ENCODE measurements at regions not wholly inside any gene's neighbourhood (a gene's known extent, or its start where the extent isn't known, plus 50 kb on each side); places are given as distances from the start of the nearest gene placed in this dataset.
"Not testable (repeated sequence)": the region's sequence is repeated elsewhere in the genome, so short reads cannot be mapped to it uniquely, and the experiment has no call there.

DNA sequence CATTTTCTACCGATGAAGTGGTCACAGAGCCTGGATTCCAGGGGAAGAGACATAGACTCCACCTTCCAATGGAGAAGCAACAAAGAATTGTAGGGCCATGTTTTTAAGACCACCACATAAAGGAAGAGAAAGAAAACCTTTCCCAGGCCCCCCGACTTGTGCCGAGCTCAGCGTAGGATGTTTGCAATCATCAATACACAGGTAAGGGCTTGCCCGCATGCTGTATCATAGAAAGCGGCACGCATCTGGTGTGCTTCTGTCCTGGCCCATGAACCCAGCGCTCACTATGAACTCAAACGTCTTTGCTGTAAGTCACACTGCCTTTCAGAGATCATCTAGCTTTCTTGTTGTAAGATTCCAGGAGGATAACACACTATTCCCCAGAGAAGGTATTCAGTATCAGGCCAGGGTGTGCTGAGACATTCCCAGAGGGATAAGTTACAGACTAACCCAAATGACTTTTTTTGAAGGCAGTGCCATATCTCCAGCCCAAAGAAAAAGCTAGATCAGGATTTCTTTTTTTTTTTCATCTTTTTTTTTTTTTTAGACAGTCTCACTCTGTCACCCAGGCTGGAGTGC, 79.5 kb upstream of the RPL38 start:
- intact Hi-C loops (cut with DNase I): no loop called here

DNA sequence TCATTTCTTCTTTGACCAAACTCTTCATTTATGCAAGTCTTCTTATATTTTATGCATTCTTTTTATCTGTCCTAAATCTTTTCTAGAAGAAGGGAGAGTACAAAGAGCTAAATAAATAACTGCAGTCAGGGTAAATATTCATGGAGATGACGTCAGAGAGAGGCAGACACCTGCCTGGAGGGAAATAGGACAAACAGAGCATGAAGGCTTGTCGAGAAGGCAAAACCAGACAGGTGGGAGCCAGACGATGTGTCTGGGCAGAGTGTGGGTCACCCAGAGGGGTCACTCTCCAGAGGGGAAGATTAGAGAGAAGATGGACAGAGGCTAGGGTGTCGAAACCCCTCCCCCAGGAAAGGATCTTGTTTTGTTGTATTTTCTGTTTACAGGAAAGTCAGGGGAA, 78.3 kb upstream of the RPL38 start:
- no peak for DNase-seq
- intact Hi-C loops (cut with DNase I): no loop called here

More for the DNA sequence above, 79.5 kb upstream of the RPL38 start:
- no peak for DNase-seq

DNA sequence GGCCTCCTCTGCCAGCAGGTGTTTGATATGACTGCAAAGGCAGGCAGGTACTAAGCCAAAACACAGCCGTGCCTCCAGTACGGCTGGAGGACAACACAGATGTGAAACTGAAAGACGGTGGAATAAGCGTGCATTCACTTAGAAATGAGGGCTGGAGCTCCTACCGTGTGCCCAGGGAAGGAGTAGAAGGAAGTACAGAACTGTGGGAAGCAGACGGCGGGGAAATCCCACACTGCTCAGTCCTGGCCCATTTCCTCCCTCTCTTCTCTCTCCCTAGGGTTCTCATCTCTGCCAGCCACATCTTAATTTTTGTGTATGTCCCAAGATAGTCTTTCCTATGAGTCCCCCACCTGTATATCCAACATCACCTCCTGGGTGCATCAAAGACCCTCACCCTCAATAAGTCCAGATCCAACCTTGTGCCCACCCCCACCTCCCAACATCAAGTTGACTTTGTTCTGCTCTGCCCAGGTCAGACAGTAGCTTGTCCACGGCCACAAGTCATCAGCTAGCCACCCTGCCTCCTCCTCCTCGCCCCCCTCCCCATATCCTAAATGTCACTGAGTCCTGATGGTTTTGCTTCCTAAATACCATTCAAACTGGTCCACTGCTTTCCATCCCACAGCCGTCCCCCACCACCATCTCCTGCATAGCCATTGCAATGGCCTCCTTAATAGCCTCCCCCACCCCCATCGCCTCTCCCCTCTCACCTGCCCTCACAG, 77.1 kb upstream of the RPL38 start:
- no peak for DNase-seq
- intact Hi-C loops (cut with DNase I): no loop called here

DNA sequence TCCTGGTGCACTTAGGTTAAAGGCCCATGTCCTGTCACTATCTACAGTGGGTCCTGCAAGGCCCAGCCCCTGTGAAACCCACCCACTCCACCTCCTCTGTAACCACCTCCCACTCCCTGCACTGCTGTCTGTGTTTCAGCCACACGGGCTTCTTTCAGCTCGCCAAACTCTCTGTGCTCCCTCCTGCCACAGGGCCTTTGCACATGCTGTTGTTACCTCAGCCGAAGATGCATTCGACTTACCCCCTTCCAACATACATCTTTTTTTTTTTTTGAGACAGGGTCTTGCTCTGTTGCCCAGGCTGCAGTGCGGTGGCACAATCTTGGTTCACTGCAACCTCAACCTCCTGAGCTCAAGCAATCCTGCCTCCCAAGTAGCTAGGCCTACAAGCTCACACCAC, 76.5 kb upstream of the RPL38 start:
- intact Hi-C loops (cut with DNase I): no loop called here
- DNase-seq: no peak

DNA sequence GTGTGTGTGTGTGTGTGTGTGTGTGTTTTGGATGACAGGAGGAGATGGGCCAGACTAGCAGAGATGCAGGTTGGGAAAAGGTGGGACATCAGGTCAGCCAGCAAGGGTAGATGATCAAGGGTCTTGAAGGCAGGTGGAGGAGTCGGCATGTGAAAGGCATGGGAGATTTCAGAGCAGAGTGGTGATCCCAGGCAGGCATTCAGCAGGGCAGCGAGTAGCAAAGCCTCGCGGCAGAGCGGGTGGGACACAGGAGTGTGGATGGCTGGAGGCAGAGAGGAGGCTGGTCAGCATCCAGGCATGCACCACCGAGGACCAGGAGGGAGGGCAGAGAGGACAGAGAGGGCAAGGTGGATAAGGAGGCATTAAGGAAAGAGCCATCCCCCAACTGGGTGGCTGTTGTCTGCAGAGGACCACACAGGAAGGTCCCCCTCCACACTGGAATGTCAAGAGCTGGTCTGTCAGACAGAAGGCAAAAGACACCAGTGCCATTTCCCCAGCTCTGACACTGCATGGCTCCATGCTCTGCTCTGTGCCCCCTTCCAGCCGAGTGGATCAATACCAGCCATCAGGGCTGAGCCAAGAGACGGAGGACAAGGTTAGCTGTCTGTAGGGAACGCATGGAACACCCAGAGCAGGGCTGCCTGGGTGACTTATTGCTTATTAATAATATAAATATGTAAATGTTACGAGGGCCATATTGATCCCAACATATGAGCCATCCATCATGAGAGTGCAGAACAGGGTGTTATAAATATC, 74.8 kb upstream of the RPL38 start:
- intact Hi-C loops (cut with DNase I): no loop called here
- no peak for DNase-seq

DNA sequence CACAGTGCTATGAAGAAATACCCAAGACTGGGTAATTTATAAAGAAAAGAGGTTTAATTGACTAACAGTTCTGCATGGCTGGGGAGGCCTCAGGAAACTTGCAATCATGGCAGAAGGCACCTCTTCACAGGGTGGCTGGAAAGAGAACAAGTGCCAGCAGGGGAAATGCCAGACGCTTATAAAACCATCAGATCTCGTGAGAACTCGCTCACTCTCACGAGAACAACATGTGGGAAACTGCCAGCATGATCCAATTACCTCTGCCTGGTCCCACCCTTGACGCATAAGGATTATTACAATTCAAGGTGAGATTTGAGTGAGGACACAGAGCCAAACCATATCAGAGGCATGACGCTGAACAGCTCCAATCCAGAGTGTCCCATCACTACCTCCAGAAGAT, 73.7 kb upstream of the RPL38 start:
- intact Hi-C loops (cut with DNase I): not testable (repeated sequence)
- peak in 1 of 42 donors; percentile 1 for DNase-seq

DNA sequence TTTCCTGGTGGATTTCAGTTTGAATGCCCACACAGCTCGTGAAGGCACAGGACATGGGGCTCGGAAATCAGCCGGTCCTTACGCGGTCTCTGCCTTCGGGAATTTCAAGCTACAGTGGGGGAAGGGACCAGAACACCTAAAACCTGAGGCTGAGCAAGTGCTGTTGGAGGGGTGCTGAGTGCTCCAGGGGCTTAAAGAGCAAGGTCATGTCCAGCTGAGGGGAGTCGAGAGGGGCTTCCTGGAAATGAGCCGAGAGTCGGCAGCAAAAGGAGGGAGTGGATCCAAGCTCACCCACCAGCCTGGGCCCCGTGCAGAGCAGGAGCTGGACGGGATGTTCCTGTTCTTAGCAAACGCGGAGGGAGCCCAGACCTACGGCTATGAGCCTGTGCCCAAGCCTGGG, 73.2 kb upstream of the RPL38 start:
- intact Hi-C loops (cut with DNase I): no loop called here
- DNase-seq: peak in 1 of 42 donors; percentile 15

DNA sequence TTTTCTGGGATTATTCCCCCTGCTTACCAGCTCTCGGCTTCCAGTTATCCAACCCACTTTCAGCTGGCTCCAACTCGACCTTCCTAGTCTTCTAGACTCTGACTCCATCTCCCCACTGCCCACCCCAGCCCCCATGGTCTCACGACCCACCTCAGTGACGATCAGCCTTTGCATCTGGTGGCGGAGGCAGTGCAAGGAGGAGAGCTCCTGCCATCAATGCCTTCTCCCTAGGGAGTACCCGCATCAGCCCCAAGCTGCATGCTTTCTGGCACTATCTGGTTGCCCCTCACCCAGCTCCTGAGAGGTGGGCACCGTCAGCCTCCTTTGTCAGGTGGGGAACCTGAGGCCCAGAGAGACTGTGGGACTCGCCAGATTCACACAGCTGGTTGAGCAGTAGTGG, 72.6 kb upstream of the RPL38 start:
- intact Hi-C loops (cut with DNase I): no loop called here
- peak in 1 of 42 donors; percentile 24 for DNase-seq

DNA sequence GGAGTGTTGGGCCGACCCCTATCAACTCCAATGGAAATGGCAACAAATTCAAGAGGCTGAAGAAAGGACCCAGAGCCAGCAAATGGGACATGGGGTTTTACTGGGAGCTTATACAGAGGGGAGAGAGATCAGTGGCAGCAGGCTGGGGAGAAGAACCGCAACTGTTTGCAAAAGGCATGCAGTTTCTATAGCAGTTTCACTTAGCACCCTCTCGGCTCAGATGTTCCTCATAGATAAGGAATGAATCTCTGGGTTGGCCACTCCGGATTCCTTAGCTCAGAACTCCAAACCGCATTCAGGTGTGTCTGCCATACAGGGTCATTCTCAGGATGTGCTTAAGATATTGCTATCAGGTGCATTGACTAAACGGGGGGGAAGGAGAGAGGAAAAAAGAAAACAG, 71.1 kb upstream of the RPL38 start:
- intact Hi-C loops (cut with DNase I): no loop called here

DNA sequence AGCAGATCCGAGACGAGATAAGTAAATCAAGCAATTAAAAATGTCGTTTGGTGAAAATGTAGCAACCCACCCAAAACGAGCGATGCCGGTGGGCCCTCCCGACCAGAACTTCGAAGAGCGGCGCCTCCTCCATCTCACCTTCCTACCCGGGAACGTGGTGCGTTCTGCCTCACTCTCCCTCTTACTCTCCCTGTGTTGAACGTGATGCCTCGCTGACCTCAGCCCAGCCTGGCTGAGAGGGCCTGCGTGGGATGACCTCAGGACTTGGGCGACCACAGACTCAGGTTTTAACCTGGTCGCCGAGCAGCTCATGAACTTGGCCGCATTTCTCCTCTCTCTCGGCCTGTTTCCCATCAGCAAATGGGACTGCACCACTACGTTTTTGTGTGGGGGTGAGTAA, 69.7 kb upstream of the RPL38 start:
- intact Hi-C loops (cut with DNase I): no loop called here
- no peak for DNase-seq

More for the DNA sequence above, 71.1 kb upstream of the RPL38 start:
- no peak for DNase-seq

DNA sequence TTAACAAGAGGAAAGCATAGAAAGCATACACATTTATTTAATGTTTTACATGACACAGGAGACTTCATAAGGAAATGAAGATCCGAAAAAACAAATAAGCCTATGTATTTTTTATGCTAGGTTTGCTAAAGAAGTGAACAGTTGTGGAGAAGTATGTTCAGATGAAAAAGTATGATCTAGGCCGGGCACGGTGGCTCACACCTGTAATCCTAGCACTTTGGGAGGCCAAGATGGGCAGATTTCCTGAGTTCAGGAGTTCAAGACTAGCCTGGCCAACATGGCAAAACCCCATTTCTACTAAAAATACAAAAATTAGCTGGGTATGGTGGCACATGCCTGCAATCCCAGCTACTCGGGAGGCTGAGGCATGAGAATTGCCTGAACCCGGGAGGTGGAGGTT, 69.2 kb upstream of the RPL38 start:
- DNase-seq; intact Hi-C loops (cut with DNase I): not testable (repeated sequence)

DNA sequence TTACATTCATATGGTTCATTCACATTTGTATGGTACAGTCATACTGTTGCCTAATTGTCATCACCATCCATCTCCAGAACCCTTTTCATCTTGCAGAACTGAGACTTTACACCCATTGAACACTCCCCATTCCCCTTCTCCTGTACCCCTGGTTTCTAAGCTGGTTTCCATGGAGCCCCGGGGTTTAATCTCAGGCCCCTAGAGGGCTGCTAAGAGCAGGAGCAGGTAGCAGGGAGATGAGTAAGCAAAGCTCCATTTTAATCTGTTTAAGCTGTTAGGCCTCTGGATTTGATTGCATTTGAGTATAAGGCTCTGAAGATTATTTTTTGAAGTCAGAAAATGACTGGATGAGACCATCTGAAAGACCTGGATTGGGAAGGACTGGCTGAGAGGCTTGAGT, 68.5 kb upstream of the RPL38 start:
- DNase-seq: no peak
- intact Hi-C loops (cut with DNase I): no loop called here

DNA sequence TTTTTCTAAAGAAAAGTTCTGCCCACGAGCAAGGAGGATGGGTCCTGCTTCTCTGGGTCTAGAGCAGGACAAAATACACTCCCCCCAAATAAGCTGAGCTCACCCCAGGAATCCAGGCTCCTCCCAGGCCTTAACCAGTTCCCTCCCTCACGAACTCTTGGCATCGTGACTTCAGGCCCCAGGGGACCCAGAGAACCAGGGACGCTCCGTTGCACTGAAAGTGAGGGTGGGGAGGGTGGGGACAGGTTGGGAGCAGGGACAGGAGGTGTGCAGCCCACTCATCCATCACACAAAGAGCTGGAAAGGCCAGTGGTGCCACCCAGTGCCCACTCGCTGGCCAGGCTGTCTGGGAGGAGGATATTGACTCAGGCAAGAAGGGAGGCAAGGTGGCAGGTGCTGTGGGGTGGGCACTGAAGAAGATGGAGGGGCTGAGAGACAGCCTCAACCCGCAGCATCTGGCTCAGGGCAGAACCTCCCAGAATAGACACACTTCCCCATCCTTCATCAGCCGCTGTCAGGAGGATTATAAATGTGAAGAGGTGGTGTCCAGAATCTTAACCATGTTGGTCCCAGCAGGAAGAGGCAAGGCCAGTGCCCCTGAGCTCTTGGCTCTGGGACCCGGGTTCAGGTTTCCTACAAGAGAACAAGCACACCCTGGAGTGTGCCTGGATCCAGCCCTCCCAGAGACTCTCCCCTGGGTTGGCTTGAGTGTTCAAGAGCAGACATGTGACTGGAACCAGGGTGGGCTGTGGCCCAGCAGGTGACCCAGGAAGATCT, 67.9 kb upstream of the RPL38 start:
- intact Hi-C loops (cut with DNase I): no loop called here
- DNase-seq: no peak

DNA sequence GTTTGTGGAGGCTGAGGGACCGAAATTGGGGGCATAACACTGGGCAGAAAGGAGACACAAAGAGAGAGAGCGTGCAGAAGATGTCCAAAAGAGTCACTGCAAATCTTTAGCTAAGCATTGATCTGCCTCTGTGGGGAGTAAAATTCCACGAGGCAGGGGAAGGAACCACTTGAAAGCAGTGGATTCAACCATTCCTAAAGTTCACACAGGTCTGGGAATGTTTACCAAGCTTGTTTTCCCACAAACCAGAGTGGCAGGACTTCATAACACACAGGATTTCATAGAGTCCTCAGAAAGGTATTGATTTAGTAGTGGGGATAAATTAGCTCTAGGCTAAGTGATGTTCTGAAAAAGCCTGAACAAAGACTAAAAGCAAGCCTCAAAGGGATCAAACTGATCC, 66.1 kb upstream of the RPL38 start:
- no peak for DNase-seq

DNA sequence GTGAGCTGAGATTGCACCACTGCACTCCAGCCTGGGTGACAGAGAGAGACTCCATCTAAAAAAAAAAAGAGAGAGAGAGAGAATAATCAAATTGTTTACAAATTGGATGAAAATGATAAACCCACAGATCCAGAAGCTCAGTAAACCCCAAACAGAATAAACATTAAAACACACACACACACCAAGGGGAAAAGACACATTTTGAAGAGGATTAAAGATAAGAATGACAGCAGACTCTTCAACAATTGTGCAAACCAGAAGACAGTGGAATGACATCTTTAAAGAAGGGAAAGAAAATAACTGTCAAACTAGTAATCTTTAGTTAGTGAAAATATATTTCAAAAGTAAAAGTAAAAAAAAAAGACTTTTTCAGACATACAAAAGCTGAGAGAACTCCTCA, 64.4 kb upstream of the RPL38 start:
- no peak for DNase-seq
- intact Hi-C loops (cut with DNase I): no loop called here

More for the DNA sequence above, 66.1 kb upstream of the RPL38 start:
- intact Hi-C loops (cut with DNase I): no loop called here

DNA sequence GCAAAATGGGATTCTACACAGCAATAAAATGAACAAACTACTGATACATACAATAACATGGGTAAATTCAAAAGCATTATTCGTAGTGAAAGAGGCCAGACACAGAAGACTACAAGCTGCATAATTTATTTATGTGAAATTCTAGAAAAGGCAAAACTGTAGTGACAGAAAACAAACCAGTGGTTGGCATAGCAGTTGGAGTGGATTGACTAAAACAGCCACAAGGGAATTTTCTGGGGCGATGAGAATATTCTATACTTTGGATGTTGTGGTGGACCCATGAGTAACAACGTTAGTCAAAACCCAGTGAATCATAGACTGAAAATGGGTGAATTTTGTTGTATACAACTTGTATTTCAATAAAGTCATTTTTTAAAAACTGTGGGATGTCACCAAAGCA, 63.2 kb upstream of the RPL38 start:
- intact Hi-C loops (cut with DNase I): no loop called here
- DNase-seq: no peak

DNA sequence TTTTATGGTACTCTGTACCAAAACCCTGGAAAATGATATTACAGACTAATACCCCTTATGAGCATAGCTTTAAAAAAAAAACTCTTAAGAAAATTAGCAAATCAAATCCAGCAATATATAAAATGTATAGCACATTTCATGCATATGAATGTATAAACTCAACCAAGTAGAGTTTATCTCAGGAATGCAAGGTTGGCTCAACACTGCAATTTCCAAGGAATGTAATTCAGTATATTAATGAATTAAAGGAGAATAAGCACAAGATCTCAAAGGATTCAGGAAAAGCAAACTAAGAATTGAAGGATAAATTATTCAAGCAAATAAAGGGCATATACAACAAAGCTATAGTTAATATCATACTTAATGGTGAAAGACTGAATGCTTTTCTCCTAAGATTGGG, 61.9 kb upstream of the RPL38 start:
- no peak for DNase-seq
- intact Hi-C loops (cut with DNase I): no loop called here

DNA sequence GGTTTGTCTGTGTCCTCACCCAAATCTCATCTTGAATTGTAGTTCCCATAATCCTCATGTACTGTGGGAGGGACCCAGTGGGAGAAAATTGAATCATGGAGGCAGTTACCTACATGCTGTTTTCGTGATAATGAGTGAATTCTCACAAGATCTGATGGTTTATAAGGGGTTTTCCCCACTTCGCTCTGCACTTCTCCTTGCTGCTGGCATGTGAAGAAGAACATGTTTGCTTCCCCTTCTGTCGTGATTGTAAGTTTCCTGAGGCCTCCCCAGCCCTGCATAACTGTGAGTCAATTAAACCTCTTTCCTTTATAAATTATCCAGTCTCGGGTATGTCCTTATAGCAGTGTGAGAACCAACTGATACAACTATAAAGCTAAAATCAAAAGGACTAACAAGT, 60.2 kb upstream of the RPL38 start:
- intact Hi-C loops (cut with DNase I); DNase-seq: not testable (repeated sequence)

DNA sequence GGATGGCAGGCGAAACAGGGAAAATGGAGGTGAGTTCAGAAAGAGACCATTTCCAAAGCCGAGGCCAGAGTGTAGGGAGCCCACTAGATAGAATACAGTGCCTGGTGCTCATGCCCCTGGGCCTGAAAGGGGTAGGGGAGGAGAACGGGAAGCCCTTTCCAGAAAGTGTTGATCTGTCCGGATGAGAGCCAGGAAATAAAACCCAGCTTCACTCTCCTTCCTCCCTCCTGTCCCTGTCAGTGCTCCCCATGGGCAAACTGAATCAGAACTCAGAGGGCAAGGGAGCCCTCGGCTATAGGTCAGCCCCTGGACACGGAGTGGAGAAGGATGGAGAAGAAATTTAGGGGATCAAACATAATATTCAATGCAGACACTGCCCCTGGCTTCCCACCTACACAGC, 57.7 kb upstream of the RPL38 start:
- intact Hi-C loops (cut with DNase I): no loop called here
- DNase-seq: peak in 1 of 42 donors; percentile 2

DNA sequence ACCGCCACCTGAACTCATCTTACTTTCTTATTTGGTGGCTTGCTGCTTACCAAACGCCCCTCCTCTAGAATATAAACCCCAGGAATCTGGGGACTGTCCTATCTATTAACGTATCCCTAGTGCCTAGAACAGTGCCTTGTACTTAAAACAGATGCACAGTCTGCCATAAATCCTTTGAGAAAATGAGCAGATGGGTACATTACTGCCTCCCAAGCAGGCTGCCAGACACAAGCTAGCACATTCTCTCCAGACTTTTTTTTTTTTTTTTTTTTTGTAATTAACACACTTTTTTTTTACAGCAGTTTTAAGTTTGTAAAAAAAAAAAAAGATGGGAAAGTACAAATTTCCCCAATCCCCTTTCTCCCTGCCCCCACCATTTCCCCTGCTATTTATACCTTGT, 57.3 kb upstream of the RPL38 start:
- DNase-seq: no peak
- intact Hi-C loops (cut with DNase I): no loop called here

Data from head of caudate nucleus (tissue), 42 donors.